PC-3 (cell line): ENCODE measurements at regions not wholly inside any gene's neighbourhood (a gene's known extent, or its start where the extent isn't known, plus 50 kb on each side); places are given as distances from the start of the nearest gene placed in this dataset.

Experiments used
- ATAC-seq: fragments of 200-7000 bp; cut with Tn5 transposase; 2 replicates; pipeline ENCODE4 v1.9.1; 2020; ENCODE audit warnings: mild to moderate bottlenecking, moderate library complexity
- BruUV-seq: library from RNA; stranded (reverse); fragments of 400-500 nt; replicated peaks from 2 replicates; lab custom pipeline; 2021; lab: Mats Ljungman, UMichigan
- CTCF ChIA-PET: fragments of 300-600 bp; sonication (Branson Sonifier 250); formaldehyde crosslinking; loops from one replicate; lab custom pipeline; 2022; ENCODE audit warnings: antibody characterized with exemption; lab: Charles Lee
- POLR2A ChIA-PET: fragments of 300-600 bp; sonication (Branson Sonifier 250); formaldehyde crosslinking; loops from one replicate; lab custom pipeline; 2022; ENCODE audit warnings: antibody characterized with exemption; ENCODE audit not compliant: unreplicated experiment; lab: Charles Lee
- DNase-seq: peaks from one replicate; pipeline ENCODE4 v3.0.0-alpha.2; 2015
- H2AFZ ChIP-seq: fragments of 300-600 bp; sonication (generic); 2 replicates; pipeline ENCODE4 v1.6.0; 2016; ENCODE audit warnings: antibody characterized with exemption, low read length
- H3F3A ChIP-seq: fragments of 300-600 bp; sonication (generic); one replicate; pipeline ENCODE4 v1.6.0; 2017; ENCODE audit warnings: antibody characterized with exemption, low read length, control low read depth, mild to moderate bottlenecking; ENCODE audit not compliant: unreplicated experiment
- H3K27ac ChIP-seq: fragments of 300-600 bp; sonication (generic); 2 replicates; pipeline ENCODE4 v1.5.1; 2016; ENCODE audit warnings: mild to moderate bottlenecking, low read length
- H3K27me3 ChIP-seq: fragments of 300-600 bp; sonication (generic); 2 replicates; pipeline ENCODE4 v1.6.1; 2016; ENCODE audit warnings: low read length, mixed read lengths
- H3K36me3 ChIP-seq: fragments of 300-600 bp; sonication (generic); 2 replicates; pipeline ENCODE4 v1.6.1; 2016; ENCODE audit warnings: low read depth, mixed run types, low read length, mixed read lengths
- H3K4me1 ChIP-seq: fragments of 300-600 bp; sonication (generic); 2 replicates; pipeline ENCODE4 v1.5.1; 2016; ENCODE audit warnings: low read length; ENCODE audit not compliant: insufficient read depth
- H3K4me2 ChIP-seq: fragments of 300-600 bp; sonication (generic); 2 replicates; pipeline ENCODE4 v1.6.0; 2016; ENCODE audit warnings: low read length
- H3K4me3 ChIP-seq: fragments of 300-600 bp; sonication (generic); 2 replicates; pipeline ENCODE4 v1.5.1; 2016; ENCODE audit warnings: mild to moderate bottlenecking, low read length, mixed read lengths
- H3K79me2 ChIP-seq: fragments of 300-600 bp; sonication (generic); 2 replicates; pipeline ENCODE4 v1.6.1; 2017; ENCODE audit warnings: low read length, mixed read lengths
- H3K9ac ChIP-seq: fragments of 300-600 bp; sonication (generic); 2 replicates; pipeline ENCODE4 v1.6.0; 2016; ENCODE audit warnings: mild to moderate bottlenecking, low read length
- H3K9me2 ChIP-seq: fragments of 300-600 bp; sonication (generic); replicated peaks from 2 replicates; pipeline ENCODE4 v1.6.1; 2016; ENCODE audit warnings: mixed run types, low read length, mixed read lengths
- H3K9me3 ChIP-seq: fragments of 300-600 bp; sonication (generic); 2 replicates; pipeline ENCODE4 v1.6.1; 2016; ENCODE audit warnings: low read length, mixed read lengths
- H4K20me1 ChIP-seq: fragments of 300-600 bp; sonication (generic); 2 replicates; pipeline ENCODE4 v1.6.1; 2016; ENCODE audit warnings: low read length, mixed read lengths
- CTCF ChIP-seq: fragments of 300-600 bp; sonication (generic); conservative IDR thresholded peaks from 2 replicates; pipeline ENCODE4 v1.5.1; 2017; ENCODE audit warnings: antibody characterized with exemption, low read depth, mild to moderate bottlenecking, low read length
- EZH2 ChIP-seq: fragments of 300-600 bp; sonication (generic); IDR thresholded peaks from one replicate; pipeline ENCODE4 v1.6.1; 2017; ENCODE audit warnings: antibody characterized with exemption, mild to moderate bottlenecking, low read length; ENCODE audit not compliant: unreplicated experiment
- EZH2phosphoT487 ChIP-seq: fragments of 300-600 bp; sonication (generic); IDR thresholded peaks from 2 replicates; pipeline ENCODE4 v1.6.1; 2018; ENCODE audit warnings: mild to moderate bottlenecking, antibody characterized with exemption, low read length, borderline replicate concordance
- intact Hi-C: fragments of 100-400 bp; cut with micrococcal nuclease; formaldehyde crosslinking; loops from 2 replicates; pipeline ENCODE4 v1.9.0; 2023

GRCh38 chr2:21393173-21393572, 269.4 kb downstream of the TDRD15 start:
- Histone ChIP-seq H3K4me1 (no peaks in the 10 kb centered on the region), H3K4me2 (no peak overlapping the region), H2AFZ (no peak overlapping the region), H3K27ac (no peak overlapping the region), H3K9me3 (no peaks in the 10 kb centered on the region), H3K9me2 (no peaks in the 10 kb centered on the region), H3K9ac (no peak overlapping the region), H3K27me3 (no peaks in the 10 kb centered on the region), H3K79me2 (no peaks in the 10 kb centered on the region), H3K4me3 (no peak overlapping the region), H3K36me3 (no peaks in the 10 kb centered on the region), H4K20me1 (no peaks in the 10 kb centered on the region), H3F3A (no peaks in the 10 kb centered on the region)
- TF ChIP-seq EZH2 (no peak), EZH2phosphoT487 (no peak), CTCF (no peak)
- ChIA-PET CTCF (no interaction called here), POLR2A (no interaction called here)
- no TSS peak for BruUV-seq
- intact Hi-C loops: no loop called here
- no peak for DNase-seq
- no peak for ATAC-seq

GRCh38 chr2:21395366-21395765, 271.6 kb downstream of the TDRD15 start:
- CTCF ChIA-PET: no interaction called here
- H2AFZ ChIP-seq: no peak overlapping the region
- intact Hi-C loops: no loop called here
- H3K27ac ChIP-seq: no peak overlapping the region
- BruUV-seq: no TSS peak
- no peaks in the 10 kb centered on the region for H3K27me3 ChIP-seq
- no peaks in the 10 kb centered on the region for H3K4me1 ChIP-seq
- DNase-seq (no peak), ATAC-seq (no peak)
- H3K36me3 ChIP-seq: no peaks in the 10 kb centered on the region
- no peak overlapping the region for H3K9ac ChIP-seq
- 0 out of 2 replicates have a peak, but pooled peaks cover 5% of the 10 kb centered on the region for H3K9me3 ChIP-seq
- no peaks in the 10 kb centered on the region for H4K20me1 ChIP-seq
- no peaks in the 10 kb centered on the region for H3K9me2 ChIP-seq
- POLR2A ChIA-PET: no interaction called here
- no peak overlapping the region for H3K4me3 ChIP-seq
- no peaks in the 10 kb centered on the region for H3K79me2 ChIP-seq
- H3F3A ChIP-seq: no peaks in the 10 kb centered on the region
- TF ChIP-seq EZH2 (no peak), CTCF (0 out of 2 replicates have a peak, but pooled peaks have one; percentile 11)
- H3K4me2 ChIP-seq: no peak overlapping the region

- ChIA-PET POLR2A (no interaction called here), CTCF (no interaction called here)
- Histone ChIP-seq H3K9me2 (no peaks in the 10 kb centered on the region), H3F3A (no peaks in the 10 kb centered on the region), H3K36me3 (no peaks in the 10 kb centered on the region), H3K4me3 (no peak overlapping the region), H3K27me3 (no peaks in the 10 kb centered on the region), H3K4me1 (no peaks in the 10 kb centered on the region), H3K27ac (no peak overlapping the region), H3K9ac (no peak overlapping the region), H3K9me3 (0 out of 2 replicates have a peak, but pooled peaks cover 5% of the 10 kb centered on the region), H2AFZ (no peak overlapping the region), H4K20me1 (no peaks in the 10 kb centered on the region), H3K4me2 (no peak overlapping the region), H3K79me2 (no peaks in the 10 kb centered on the region)
- BruUV-seq: no TSS peak
- ATAC-seq: no peak
- DNase-seq: no peak
- intact Hi-C loops: no loop called here
- no peak for TF ChIP-seq CTCF
- no peak for TF ChIP-seq EZH2
- no peak for TF ChIP-seq EZH2phosphoT487
These were observed 272.5 kb downstream of the TDRD15 start for GRCh38 chr2:21396252-21396651.
